Hematopoietic multipotent progenitor cell (in vitro differentiated cells): ENCODE measurements at regions not wholly inside any gene's neighbourhood (a gene's known extent, or its start where the extent isn't known, plus 50 kb on each side); places are given as distances from the start of the nearest gene placed in this dataset.

ENCODE experiments used
- DNase-seq, 3 donors: peaks; one replicate each; pipeline ENCODE4 v3.0.0-alpha.2; 2011 to 2015; ENCODE audit warnings: low read depth in 2 of 3, low spot score in 2 of 3

DNA sequence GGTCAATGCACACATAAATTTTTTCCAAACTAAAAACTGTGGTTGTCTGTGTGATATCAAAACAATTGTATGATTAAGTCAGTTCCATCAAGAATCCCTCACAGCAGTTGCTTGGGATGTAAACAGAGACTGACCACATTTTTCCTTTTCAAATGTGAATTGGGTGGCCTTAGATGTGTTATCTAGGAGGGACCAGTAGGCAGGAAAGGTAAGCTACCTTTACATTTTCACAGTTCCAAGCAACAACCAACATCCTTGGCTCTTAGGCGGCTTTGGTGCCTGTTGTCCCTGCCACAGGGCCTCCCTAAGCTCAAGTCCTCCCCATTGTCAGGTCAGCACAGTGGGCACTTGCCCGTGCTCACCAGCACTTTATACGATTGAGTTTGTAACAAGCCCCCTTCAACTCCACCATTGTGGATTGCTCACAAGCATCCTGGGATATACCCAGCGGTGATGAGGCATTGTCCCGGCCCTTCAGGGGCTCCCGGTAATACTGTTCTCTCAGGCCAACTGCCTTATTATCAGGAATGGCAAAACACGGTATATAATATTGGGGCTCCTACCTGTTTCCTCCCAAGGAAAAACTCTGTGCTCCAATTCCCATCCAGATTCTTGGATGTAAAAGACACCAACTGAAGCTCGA is 114.9 kb upstream of the ANKRD1 start:
- DNase-seq, result no peak

DNA sequence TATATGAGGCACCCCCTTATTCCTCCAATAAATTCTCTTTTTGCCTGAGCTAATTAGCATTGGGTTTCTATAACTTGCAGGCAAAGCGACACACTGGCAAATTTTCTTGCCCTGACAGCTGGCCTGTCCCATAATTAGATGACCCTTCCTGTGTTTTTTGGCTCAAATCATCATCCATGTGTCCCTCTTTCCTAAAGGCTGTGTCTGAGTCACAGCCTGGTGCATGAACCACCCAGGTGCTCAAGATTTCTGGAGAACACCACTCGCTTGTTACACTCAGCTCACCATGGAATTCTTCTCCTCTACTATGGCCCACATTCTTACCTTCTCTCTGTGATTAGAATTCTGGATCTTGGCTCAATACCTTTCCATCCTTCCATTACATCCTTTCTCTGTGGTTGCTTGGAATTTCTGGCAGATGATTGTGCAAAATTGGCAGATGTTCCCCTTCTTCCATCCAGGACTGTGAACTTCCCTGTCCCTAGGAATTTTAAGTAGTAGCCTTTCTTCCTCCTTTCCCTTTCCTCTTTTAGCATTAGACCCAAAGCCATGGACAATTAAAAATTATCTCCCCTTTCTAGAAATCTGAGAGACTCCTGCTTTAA is 116.0 kb upstream of the ANKRD1 start:
- DNase-seq, result no peak

DNA sequence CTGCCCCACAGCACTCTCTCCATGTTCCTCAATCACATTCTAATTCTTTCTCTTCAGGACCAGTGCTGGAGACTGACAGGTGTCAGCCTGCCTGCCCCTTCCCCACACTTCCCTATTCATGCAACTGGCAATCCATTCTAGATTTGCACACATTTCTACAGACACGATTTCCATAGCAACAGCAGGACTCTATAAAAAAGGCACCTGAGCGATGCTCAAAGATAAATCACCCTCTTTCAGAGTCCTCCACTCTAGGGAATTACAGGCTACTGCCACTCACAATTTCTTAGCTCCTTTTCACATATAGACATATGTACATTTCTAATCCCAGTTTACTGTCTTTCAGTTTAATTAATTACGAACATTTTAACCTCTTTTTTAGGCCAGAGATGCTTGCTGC is 118.1 kb upstream of the ANKRD1 start:
- DNase-seq, result no peak

GRCh38 chr10:91040343-91040742 is 119.5 kb upstream of the ANKRD1 start:
- DNase-seq, result no peak

DNA sequence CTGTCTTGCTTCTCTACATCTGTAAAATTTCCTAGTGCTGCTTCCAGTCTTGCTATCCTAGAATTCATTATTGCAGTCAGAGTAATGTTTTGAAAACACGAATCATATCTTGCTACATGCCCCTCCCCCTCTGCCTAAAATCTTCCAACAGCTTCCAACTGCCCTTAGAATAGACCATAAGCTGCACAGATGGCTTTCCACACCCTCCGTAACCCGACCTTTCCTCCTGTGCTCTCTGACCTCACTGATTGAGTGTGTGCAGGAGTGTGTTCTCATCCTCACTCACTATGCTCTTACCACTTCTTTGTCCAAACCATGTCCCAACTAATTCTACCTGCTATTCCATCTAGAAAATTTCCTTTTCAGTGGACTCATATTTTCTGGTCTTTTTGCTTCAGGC is 121.2 kb upstream of the ANKRD1 start:
- DNase-seq, result no peak

GRCh38 chr10:91043173-91043910 is 122.5 kb upstream of the ANKRD1 start:
- peak in 1 of 3 donors; percentile 3 for DNase-seq

- DNase-seq, result no peak
Observed at GRCh38 chr10:91046869-91047268, 126.0 kb upstream of the ANKRD1 start.

- DNase-seq, result no peak
Observed at GRCh38 chr10:91048380-91048779, 127.5 kb upstream of the ANKRD1 start.

GRCh38 chr10:91049296-91049987 is 128.6 kb upstream of the ANKRD1 start:
- no peak for DNase-seq

- no peak for DNase-seq
Observed at GRCh38 chr10:91049988-91050360, 129.1 kb upstream of the ANKRD1 start.

GRCh38 chr10:91050371-91051034 is 129.6 kb upstream of the ANKRD1 start:
- no peak for DNase-seq

DNA sequence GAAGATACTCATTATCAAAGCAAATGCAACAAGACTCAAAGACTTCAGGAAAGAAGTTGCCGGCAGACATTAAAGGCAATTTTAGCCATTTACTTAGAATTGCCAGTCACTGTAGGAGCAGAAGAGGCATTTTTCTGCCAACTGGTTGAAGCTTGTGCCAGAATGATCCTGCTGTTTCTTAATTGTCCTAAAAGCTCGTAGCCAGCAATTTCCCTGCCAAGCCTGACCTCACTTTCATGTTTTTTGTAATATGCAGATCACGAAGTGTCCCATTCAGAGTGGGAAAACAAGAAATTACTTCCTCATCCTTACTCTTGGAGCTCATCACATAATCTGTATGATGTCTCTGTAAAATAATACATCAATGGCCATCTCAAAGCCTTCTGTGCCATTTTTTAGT is 130.9 kb upstream of the ANKRD1 start:
- DNase-seq, result no peak

DNA sequence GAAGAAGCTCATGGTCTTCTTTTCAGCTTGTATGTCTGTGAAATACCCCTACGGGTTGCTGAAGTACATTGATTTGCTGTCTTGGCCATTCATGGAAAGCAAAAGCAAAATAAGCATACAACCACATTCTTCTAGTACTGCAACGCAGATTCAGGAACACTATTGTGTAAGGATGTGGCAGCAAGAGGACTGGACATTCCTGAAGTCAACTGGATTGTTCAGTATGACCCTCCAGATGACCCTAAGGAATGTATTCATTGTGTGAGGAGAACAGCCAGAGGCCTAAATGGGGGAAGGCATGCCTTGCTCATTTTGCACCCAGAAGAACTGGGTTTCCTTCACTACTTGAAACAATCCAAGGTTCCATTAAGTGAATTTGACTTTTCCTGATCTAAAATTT is 133.4 kb upstream of the ANKRD1 start:
- no peak for DNase-seq

- no peak for DNase-seq
Observed at GRCh38 chr10:91061187-91061586, 140.3 kb upstream of the ANKRD1 start.

DNA sequence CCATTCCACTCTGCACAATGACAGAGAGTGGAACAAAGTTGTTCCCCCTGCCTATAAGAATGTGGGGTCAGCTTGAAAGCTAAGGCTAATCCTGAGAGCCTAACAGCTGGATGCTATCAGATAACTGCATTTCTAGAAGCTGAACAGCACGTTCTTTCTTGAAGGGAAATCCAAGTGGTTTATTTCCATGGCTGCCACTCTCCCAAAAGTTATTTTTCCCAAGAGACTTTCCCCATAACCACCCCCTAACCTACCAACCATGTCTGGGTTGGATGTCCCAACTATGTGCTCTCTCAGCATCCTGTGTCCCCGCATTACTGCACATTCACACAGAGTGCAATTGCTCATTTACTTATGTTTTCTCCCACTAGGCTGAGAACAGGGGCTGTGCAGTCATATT is 140.7 kb upstream of the ANKRD1 start:
- no peak for DNase-seq

GRCh38 chr10:91062091-91062490 is 141.2 kb upstream of the ANKRD1 start:
- no peak for DNase-seq

- DNase-seq, result no peak
Observed at GRCh38 chr10:91071786-91072185, 148.7 kb upstream of the PCGF5 start.

DNA sequence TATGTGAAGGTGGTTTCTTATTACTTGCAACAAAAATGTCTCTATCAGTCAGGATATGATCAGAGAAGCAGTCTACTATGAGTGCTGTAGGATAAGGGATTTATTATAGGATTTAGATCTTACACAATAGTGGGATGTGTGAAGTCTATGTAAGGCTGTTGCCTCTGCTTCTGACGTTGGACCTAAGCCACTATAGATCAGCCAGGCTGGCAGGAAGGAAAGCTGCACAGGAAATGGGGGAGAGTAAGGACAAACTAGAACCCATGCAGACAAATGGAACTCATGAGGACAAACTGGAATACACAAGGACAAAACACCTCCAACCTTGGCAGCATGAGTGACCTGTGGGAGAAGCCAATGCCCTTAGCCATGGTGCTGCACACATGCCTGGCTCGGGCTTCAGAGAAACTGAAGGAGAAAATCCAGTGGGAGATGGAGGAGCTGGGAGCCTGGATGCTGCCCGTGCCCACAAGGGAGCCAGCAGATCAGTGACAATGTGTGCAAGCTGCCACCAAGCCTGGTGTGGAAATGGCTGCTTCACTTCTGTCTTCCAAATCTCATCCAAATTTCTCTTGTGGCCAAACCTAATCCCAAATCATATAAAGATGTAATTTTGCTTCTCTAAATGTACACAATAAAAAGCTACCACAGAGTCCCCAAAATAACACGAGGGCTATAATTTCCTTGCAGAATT is 147.0 kb upstream of the PCGF5 start:
- DNase-seq, result no peak

GRCh38 chr10:91076991-91077548 is 143.4 kb upstream of the PCGF5 start:
- no peak for DNase-seq

DNA sequence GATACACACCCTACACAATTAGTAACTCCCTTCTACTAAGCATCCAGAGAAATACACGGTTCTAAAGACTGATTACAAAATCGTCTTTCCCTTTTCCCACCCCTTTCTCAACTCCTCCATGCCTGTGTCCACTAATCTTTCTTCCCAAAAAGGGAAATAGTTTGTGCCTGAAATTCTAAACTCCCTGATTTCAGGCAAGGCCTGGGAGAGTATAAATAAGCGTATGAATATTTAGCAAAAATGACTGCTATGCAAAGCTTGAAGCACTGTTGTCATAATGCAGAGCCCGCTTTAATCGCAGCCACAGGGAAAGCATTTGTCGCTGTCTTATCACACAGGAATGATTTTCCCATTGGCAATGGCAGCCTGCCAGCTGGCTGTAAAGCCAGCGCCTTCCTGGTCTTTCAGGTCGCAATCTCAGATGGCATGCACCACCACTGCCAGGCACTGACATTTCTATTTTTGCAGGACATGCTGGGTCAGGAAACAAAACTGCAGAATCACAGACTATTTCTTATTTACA is 142.9 kb upstream of the PCGF5 start:
- no peak for DNase-seq
